ENCODE measurements at regions not wholly inside any gene's neighbourhood (a gene's known extent, or its start where the extent isn't known, plus 50 kb on each side); places are given as distances from the start of the nearest gene placed in this dataset.

DNA sequence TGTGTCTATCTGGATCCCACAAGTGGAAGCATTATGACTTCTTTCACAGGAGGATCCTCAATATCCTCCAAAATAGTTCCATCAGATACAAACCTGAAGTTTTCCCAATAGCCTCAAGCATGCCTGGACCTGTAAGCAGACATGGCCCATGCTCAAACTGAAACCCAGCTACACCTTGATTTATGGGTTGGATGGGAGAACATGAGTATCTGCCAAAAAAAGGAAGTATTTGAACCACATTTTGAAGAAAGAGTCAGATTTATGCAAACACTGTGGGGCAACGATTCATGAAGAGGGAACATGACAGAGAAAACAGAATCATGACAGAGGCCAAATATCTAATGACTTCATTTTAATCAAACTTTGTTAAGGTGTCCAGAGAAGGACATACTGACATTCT lies 351.0 kb upstream of the NFIA start:
- WGBS: no CpG with 5 or more reads among the region's 1 CpG
- DNase-seq: no peak
- Histone ChIP-seq H3K27me3 (ENCODE audit: control insufficient read depth in 1 of 2, insufficient read depth in 1 of 2, low read length in 2 of 2) (no peaks in the 10 kb centered on the region), H3K27ac (ENCODE audit: low read length, poor library complexity, severe bottlenecking) (no peak overlapping the region), H4K91ac (ENCODE audit: low read length) (no peak overlapping the region), H3K23ac (ENCODE audit: low read length in 2 of 2) (no peak overlapping the region), H3K9ac (ENCODE audit: low read length) (no peak overlapping the region), H3K4me1 (ENCODE audit: control insufficient read depth, insufficient read depth, low read depth, low read length) (no peaks in the 10 kb centered on the region), H3K4me2 (ENCODE audit: low read length, poor library complexity, severe bottlenecking) (no peak overlapping the region), H3K9me3 (ENCODE audit: control insufficient read depth, low read length) (no peaks in the 10 kb centered on the region), H4K8ac (ENCODE audit: low read length) (no peak overlapping the region), H3K4ac (ENCODE audit: low read depth in 1 of 2, low read length in 2 of 2) (no peak overlapping the region), H3K36me3 (ENCODE audit: control insufficient read depth in 1 of 2, insufficient read depth in 2 of 2, low read depth in 1 of 2, low read length in 2 of 2) (no peaks in the 10 kb centered on the region), H3K4me3 (ENCODE audit: insufficient read depth in 1 of 2, low read depth in 1 of 2, low read length in 2 of 2) (no peak overlapping the region), H2AFZ (ENCODE audit: low read depth, low read length) (no peak overlapping the region), H3K18ac (ENCODE audit: low read depth in 1 of 2, low read length in 2 of 2) (no peak overlapping the region), H3K14ac (ENCODE audit: low read length in 2 of 2) (no peak overlapping the region), H2BK5ac (ENCODE audit: low read depth, low read length, poor library complexity, severe bottlenecking) (no peak overlapping the region), H2BK15ac (ENCODE audit: low read depth, poor library complexity, severe bottlenecking) (no peak overlapping the region), H2BK120ac (ENCODE audit: low read depth, low read length) (no peak overlapping the region), H3K79me1 (replicated peaks; ENCODE audit: low read length, poor library complexity, severe bottlenecking) (no peaks in the 10 kb centered on the region), H2AK5ac (ENCODE audit: low read length, severe bottlenecking) (no peak overlapping the region), H2BK12ac (ENCODE audit: low read length in 2 of 2) (no peak overlapping the region)

DNA sequence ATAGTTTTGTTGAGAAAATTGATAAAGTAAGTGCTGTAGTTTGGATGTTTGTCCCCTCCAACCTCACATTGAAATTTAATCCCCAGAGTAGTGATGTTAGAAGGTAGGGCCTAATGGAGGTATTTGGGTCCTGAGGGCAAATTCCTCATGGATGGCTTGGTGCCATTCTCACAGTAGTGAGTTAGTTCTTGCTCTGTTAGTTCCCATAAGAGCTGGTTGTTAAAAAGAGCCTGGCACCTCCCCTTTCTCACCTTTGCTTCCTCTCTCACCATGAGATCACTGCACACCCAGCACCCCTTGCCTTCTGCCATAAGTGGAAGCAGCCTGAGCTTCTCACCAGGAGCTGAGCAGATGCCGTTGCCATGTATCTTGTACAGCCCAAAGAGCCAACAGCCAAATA lies 354.8 kb upstream of the NFIA start:
- H2AK5ac ChIP-seq (ENCODE audit: low read length, severe bottlenecking): no peak overlapping the region
- no peak overlapping the region for H3K14ac ChIP-seq (ENCODE audit: low read length in 2 of 2)
- no peaks in the 10 kb centered on the region for H3K36me3 ChIP-seq (ENCODE audit: control insufficient read depth in 1 of 2, insufficient read depth in 2 of 2, low read depth in 1 of 2, low read length in 2 of 2)
- H2AFZ ChIP-seq (ENCODE audit: low read depth, low read length): no peak overlapping the region
- no peaks in the 10 kb centered on the region for H3K4me1 ChIP-seq (ENCODE audit: control insufficient read depth, insufficient read depth, low read depth, low read length)
- no peak overlapping the region for H3K4me2 ChIP-seq (ENCODE audit: low read length, poor library complexity, severe bottlenecking)
- H3K4ac ChIP-seq (ENCODE audit: low read depth in 1 of 2, low read length in 2 of 2): no peak overlapping the region
- H3K79me1 ChIP-seq (replicated peaks; ENCODE audit: low read length, poor library complexity, severe bottlenecking): no peaks in the 10 kb centered on the region
- no peak overlapping the region for H3K18ac ChIP-seq (ENCODE audit: low read depth in 1 of 2, low read length in 2 of 2)
- no peak for DNase-seq
- no peak overlapping the region for H2BK12ac ChIP-seq (ENCODE audit: low read length in 2 of 2)
- H3K4me3 ChIP-seq (ENCODE audit: insufficient read depth in 1 of 2, low read depth in 1 of 2, low read length in 2 of 2): no peak overlapping the region
- H3K9ac ChIP-seq (ENCODE audit: low read length): no peak overlapping the region
- H4K8ac ChIP-seq (ENCODE audit: low read length): no peak overlapping the region
- H3K23ac ChIP-seq (ENCODE audit: low read length in 2 of 2): no peak overlapping the region
- no peak overlapping the region for H2BK5ac ChIP-seq (ENCODE audit: low read depth, low read length, poor library complexity, severe bottlenecking)
- WGBS: 50% methylated on average over 1 of the region's 1 CpG
- H2BK15ac ChIP-seq (ENCODE audit: low read depth, poor library complexity, severe bottlenecking): no peak overlapping the region
- H4K91ac ChIP-seq (ENCODE audit: low read length): no peak overlapping the region
- H3K9me3 ChIP-seq (ENCODE audit: control insufficient read depth, low read length): no peaks in the 10 kb centered on the region
- H3K27me3 ChIP-seq (ENCODE audit: control insufficient read depth in 1 of 2, insufficient read depth in 1 of 2, low read length in 2 of 2): no peaks in the 10 kb centered on the region
- H3K27ac ChIP-seq (ENCODE audit: low read length, poor library complexity, severe bottlenecking): no peak overlapping the region
- no peak overlapping the region for H2BK120ac ChIP-seq (ENCODE audit: low read depth, low read length)

DNA sequence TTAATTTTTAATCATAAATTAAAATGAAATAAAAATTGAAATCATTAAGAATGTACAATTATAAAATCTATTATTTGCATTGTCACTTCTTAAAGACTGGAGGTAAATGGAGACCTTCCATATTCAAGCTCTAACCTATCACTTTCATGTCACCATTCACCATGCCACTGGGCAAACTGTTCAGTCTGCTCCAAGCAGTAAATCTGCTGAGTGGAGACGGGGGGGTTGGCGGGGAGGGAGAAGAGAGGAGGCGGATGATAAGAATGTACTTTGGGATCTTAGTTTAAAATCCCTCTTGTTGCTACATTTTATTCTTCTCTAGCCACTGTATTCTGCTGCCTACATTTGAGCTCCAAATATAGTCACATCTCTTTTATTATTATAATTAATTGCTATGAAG lies 365.9 kb upstream of the NFIA start:
- DNase-seq: no peak
- Histone ChIP-seq H2BK15ac (ENCODE audit: low read depth, poor library complexity, severe bottlenecking) (no peak overlapping the region), H3K18ac (ENCODE audit: low read depth in 1 of 2, low read length in 2 of 2) (no peak overlapping the region), H2AK5ac (ENCODE audit: low read length, severe bottlenecking) (no peak overlapping the region), H2BK120ac (ENCODE audit: low read depth, low read length) (no peak overlapping the region), H3K9ac (ENCODE audit: low read length) (no peak overlapping the region), H3K14ac (ENCODE audit: low read length in 2 of 2) (no peak overlapping the region), H4K8ac (ENCODE audit: low read length) (no peak overlapping the region), H3K9me3 (ENCODE audit: control insufficient read depth, low read length) (no peaks in the 10 kb centered on the region), H2AFZ (ENCODE audit: low read depth, low read length) (no peak overlapping the region), H3K27ac (ENCODE audit: low read length, poor library complexity, severe bottlenecking) (no peak overlapping the region), H3K36me3 (ENCODE audit: control insufficient read depth in 1 of 2, insufficient read depth in 2 of 2, low read depth in 1 of 2, low read length in 2 of 2) (no peaks in the 10 kb centered on the region), H2BK12ac (ENCODE audit: low read length in 2 of 2) (no peak overlapping the region), H3K27me3 (ENCODE audit: control insufficient read depth in 1 of 2, insufficient read depth in 1 of 2, low read length in 2 of 2) (no peaks in the 10 kb centered on the region), H3K23ac (ENCODE audit: low read length in 2 of 2) (no peak overlapping the region), H3K4me3 (ENCODE audit: insufficient read depth in 1 of 2, low read depth in 1 of 2, low read length in 2 of 2) (no peak overlapping the region), H2BK5ac (ENCODE audit: low read depth, low read length, poor library complexity, severe bottlenecking) (no peak overlapping the region), H3K4me2 (ENCODE audit: low read length, poor library complexity, severe bottlenecking) (no peak overlapping the region), H3K4ac (ENCODE audit: low read depth in 1 of 2, low read length in 2 of 2) (no peak overlapping the region), H3K4me1 (ENCODE audit: control insufficient read depth, insufficient read depth, low read depth, low read length) (no peaks in the 10 kb centered on the region), H4K91ac (ENCODE audit: low read length) (no peak overlapping the region), H3K79me1 (replicated peaks; ENCODE audit: low read length, poor library complexity, severe bottlenecking) (no peaks in the 10 kb centered on the region)
- no CpG with 5 or more reads among the region's 3 CpGs for WGBS

DNA sequence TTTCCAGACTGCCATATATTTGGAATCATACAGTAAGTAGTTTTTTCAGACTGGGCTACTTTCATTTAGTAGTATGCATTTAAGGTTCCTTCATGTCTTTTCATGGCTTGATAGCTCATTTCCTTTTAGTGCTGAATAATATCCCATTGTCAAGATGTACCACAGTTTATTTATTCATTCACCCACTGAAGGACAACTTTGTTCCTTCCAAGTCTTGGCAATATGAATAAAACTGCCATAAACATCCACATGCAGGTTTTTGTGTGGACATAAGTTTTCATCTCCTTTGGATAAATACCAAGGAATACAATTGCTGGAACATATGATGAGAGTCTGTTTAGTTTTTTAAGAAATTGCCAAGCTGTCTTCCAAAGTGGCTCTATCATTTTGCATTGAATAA lies 366.4 kb upstream of the NFIA start:
- no peak overlapping the region for H4K8ac ChIP-seq (ENCODE audit: low read length)

More for the DNA sequence above, 366.4 kb upstream of the NFIA start:
- no peak overlapping the region for H3K14ac ChIP-seq (ENCODE audit: low read length in 2 of 2)
- no peaks in the 10 kb centered on the region for H3K27me3 ChIP-seq (ENCODE audit: control insufficient read depth in 1 of 2, insufficient read depth in 1 of 2, low read length in 2 of 2)
- no peak overlapping the region for H2AK5ac ChIP-seq (ENCODE audit: low read length, severe bottlenecking)
- no peaks in the 10 kb centered on the region for H3K36me3 ChIP-seq (ENCODE audit: control insufficient read depth in 1 of 2, insufficient read depth in 2 of 2, low read depth in 1 of 2, low read length in 2 of 2)
- H2BK12ac ChIP-seq (ENCODE audit: low read length in 2 of 2): no peak overlapping the region
- H3K9me3 ChIP-seq (ENCODE audit: control insufficient read depth, low read length): peaks cover 3% of the 10 kb centered on the region
- no peak overlapping the region for H4K91ac ChIP-seq (ENCODE audit: low read length)
- H3K4me3 ChIP-seq (ENCODE audit: insufficient read depth in 1 of 2, low read depth in 1 of 2, low read length in 2 of 2): no peak overlapping the region
- no peaks in the 10 kb centered on the region for H3K4me1 ChIP-seq (ENCODE audit: control insufficient read depth, insufficient read depth, low read depth, low read length)
- no peak overlapping the region for H2BK15ac ChIP-seq (ENCODE audit: low read depth, poor library complexity, severe bottlenecking)
- H3K23ac ChIP-seq (ENCODE audit: low read length in 2 of 2): no peak overlapping the region
- no peak overlapping the region for H2BK120ac ChIP-seq (ENCODE audit: low read depth, low read length)
- H3K9ac ChIP-seq (ENCODE audit: low read length): no peak overlapping the region
- no peak overlapping the region for H3K4me2 ChIP-seq (ENCODE audit: low read length, poor library complexity, severe bottlenecking)
- DNase-seq: no peak
- no peak overlapping the region for H3K27ac ChIP-seq (ENCODE audit: low read length, poor library complexity, severe bottlenecking)
- H3K18ac ChIP-seq (ENCODE audit: low read depth in 1 of 2, low read length in 2 of 2): no peak overlapping the region
- no peaks in the 10 kb centered on the region for H3K79me1 ChIP-seq (replicated peaks; ENCODE audit: low read length, poor library complexity, severe bottlenecking)
- H2BK5ac ChIP-seq (ENCODE audit: low read depth, low read length, poor library complexity, severe bottlenecking): no peak overlapping the region
- H2AFZ ChIP-seq (ENCODE audit: low read depth, low read length): no peak overlapping the region
- no peak overlapping the region for H3K4ac ChIP-seq (ENCODE audit: low read depth in 1 of 2, low read length in 2 of 2)
